Heart left ventricle (tissue), 16 donors: ENCODE measurements at regions not wholly inside any gene's neighbourhood (a gene's known extent, or its start where the extent isn't known, plus 50 kb on each side); places are given as distances from the start of the nearest gene placed in this dataset.
"Not testable (repeated sequence)": the region's sequence is repeated elsewhere in the genome, so short reads cannot be mapped to it uniquely, and the experiment has no call there.

Experiments
- ATAC-seq, 4 donors: fragments of 200-7000 bp; cut with Tn5 transposase; one replicate each; pipeline ENCODE4 v1.9.1; 2020 to 2022; ENCODE audit warnings: moderate library complexity in 4 of 4, mild to moderate bottlenecking in 3 of 4, moderate number of reproducible peaks in 1 of 4
- DNase-seq, 5 donors: peaks; one replicate each; pipeline ENCODE4 v3.0.0-alpha.2; 2020
- H3K27ac ChIP-seq, 12 donors: fragments of 200-600 bp; sonication (generic) in 4 of 12; one replicate each; pipeline versions ENCODE4 v1.5.0 to v1.8.0; 2016 to 2022; ENCODE audit warnings: mild to moderate bottlenecking in 2 of 12
- H3K27me3 ChIP-seq, 9 donors: fragments of 200-600 bp; sonication (generic) in 2 of 9; one replicate each; pipeline versions ENCODE4 v1.5.1 to v1.8.0; 2016 to 2022; ENCODE audit warnings: mild to moderate bottlenecking in 3 of 9
- H3K36me3 ChIP-seq, 9 donors: fragments of 200-600 bp; sonication (generic) in 2 of 9; one replicate each; pipeline versions ENCODE4 v1.5.0 to v1.8.0; 2018 to 2022; ENCODE audit warnings: mild to moderate bottlenecking in 2 of 9
- H3K4me1 ChIP-seq, 12 donors: fragments of 200-600 bp; sonication (generic) in 4 of 12; one replicate each; pipeline versions ENCODE4 v1.5.0 to v1.8.0; 2016 to 2022; ENCODE audit warnings: mild to moderate bottlenecking in 3 of 12
- H3K4me3 ChIP-seq, 12 donors: fragments of 200-600 bp; sonication (generic) in 4 of 12; one replicate each; pipeline versions ENCODE4 v1.5.0 to v1.8.0; 2017 to 2022; ENCODE audit warnings: mild to moderate bottlenecking in 9 of 12, moderate library complexity in 4 of 12
- H3K9me3 ChIP-seq, 12 donors: fragments of 200-600 bp; sonication (generic) in 4 of 12; one replicate each; pipeline versions ENCODE4 v1.5.0 to v1.8.0; 2016 to 2022; ENCODE audit warnings: mild to moderate bottlenecking in 1 of 12
- CTCF ChIP-seq, 12 donors: fragments of 200-600 bp; sonication (generic) in 4 of 12; IDR thresholded peaks; one replicate each; pipeline versions ENCODE4 v1.5.0 to v1.8.0; 2018 to 2022; ENCODE audit warnings: antibody characterized with exemption in 12 of 12, mild to moderate bottlenecking in 5 of 12
- POLR2A ChIP-seq, 2 donors: fragments of 450-650 bp; IDR thresholded peaks; one replicate each; pipeline ENCODE4 v1.6.1; 2017; ENCODE audit warnings: antibody characterized with exemption in 2 of 2, mild to moderate bottlenecking in 2 of 2, moderate library complexity in 2 of 2
- WGBS, 4 donors: extraction: QIAGEN DNeasy Blood & Tissue Kit in 2 of 4; methylation state at CpG; one replicate each; pipeline versions ENCODE4 v1.1.5 to v1.1.7; 2013 to 2018; 5-methylcytosine and 5-hydroxymethylcytosine counted together
- intact Hi-C, 10 donors: fragments of 100-400 bp; cut with DNase I; formaldehyde crosslinking; loops; one replicate each; pipeline versions ENCODE4 v1.11.1 to v1.14.2; 2022
- donor health status: ischemic (EF 13 %, LVEDD 7.1; RV severe dilation, severe dysfunction).
- donor health status: healthy with polysubstance abuse.
- donor health status: DM: no; HTN: yes; CAD: no.
- donor health status: DM: no; HTN: no; CAD: no.
- donor health status: ischemic (EF 25% LVEDD 6.9; RV normal size, moderate dysfunction).
- donor health status: ischemic (EF 25% LVEDD 5.7; RV mildly dilated, moderate dysfunction).
- donor health status: healthy.
- donor health status: DM: yes; HTN: yes; CAD: no.
- donor health status: ischemic (EF 35%, LVEDD 5.7; RV mildly dilated, moderate dysfunction).
- donor health status: nonischemic (EF 11% LVEDD 7.7; RV severe dilation, severe dysfunction).
- donor health status: DM: yes; HTN: yes; CAD: no.
- donor health status: PGD.
- donor health status: ischemic (EF 29% LVEDD 5.4; RV normal size, mild dysfunction).
- donor health status: nonischemic (EF 23%, LVEDD 6.1; RV moderate dilation, normal function).

DNA sequence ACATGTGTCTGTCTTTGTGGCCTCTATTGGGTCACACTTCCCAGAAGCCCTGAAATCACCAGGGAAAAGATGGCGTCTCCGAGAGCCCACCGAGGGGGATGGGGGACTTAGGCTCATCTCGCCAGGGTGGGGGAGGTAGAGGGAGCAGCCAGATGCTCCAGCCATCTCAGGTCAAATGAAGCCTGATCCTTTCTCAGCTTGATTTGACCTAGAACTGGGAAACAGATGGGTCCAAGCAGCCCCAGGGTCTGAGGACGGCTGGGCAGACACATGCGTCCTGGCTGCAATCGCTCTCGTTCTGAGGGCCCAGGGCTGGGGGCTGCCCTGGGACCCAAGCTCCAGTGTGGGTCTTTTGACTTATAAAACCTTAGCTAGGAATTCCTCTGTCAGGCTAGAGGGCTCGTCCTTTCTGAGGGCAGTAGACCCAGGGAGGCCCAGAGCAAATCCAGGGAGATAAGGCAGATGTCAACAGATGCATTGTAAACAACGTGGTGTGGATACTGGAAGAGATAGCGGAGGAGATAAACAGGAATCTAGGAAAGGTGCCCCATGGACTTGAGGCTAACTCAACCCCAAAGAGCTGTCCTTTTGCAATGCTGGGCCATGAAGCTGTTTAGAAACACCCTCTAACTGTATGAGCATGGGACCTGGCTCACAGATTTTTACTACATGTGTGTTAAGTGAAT, 127.7 kb downstream of the MYCN start:
- ATAC-seq = no peak
- no peak for TF ChIP-seq POLR2A (IDR thresholded peaks at IDR 0.05)
- TF ChIP-seq CTCF (IDR thresholded peaks at IDR 0.05) = no peak
- DNase-seq = no peak
- 72 to 83% (median 81%) methylated on average over 7 to 11 of the region's 11 CpGs for WGBS, 4 donors
- intact Hi-C loops = no loop called here
- Histone ChIP-seq H3K4me3 (no peak overlapping the region), H3K9me3 (peaks cover 0 to 17% (median 0%) of the 10 kb centered on the region in 12 donors), H3K27ac (no peak overlapping the region), H3K4me1 (no peaks in the 10 kb centered on the region), H3K27me3 (no peaks in the 10 kb centered on the region), H3K36me3 (no peaks in the 10 kb centered on the region)

DNA sequence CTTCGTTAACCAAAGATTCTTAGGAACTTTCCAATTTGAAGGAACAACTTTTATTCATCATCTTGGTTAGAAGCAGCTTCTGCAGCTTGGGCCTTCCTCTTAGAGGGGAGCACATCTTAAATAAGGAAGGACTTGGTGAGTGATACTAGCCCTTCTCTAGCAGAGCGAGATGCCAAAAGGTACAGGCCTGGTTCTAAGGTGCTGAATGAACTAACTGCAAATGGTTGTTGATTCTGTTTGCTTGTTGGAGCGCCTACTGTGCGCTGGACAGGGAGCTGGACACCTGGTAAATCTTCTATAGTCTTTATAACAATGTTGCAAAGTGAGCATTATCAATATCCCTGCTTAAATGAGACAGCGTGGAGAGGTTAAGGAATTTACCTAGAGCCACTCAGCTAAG, 127.1 kb downstream of the MYCN start:
- no peaks in the 10 kb centered on the region for H3K4me1 ChIP-seq
- intact Hi-C loops = no loop called here

DNA sequence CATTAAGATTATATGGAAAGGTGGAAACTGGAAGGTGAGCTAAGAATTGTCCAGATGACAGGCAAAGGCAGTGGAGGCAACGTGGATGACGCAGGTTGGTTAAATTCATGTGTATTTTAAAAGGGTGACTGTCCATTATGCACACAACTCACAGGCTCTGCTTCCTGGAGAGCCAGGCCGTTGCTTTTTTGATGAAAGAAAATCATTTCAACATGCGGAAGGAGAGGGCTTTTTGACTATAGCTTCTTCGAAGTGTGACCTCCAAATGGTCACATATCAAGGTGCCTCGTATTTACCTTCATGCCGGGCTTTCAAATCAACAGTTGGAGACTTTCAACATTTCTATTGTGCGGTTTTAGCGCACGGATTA, 126.7 kb downstream of the MYCN start:
- intact Hi-C loops = no loop called here
- WGBS, 4 donors = 93 to 94% (median 93%) methylated on average over 10 of the region's 10 CpGs
- H3K27ac ChIP-seq = no peak overlapping the region
- no peak overlapping the region for H3K4me3 ChIP-seq
- peaks cover 0 to 19% (median 0%) of the 10 kb centered on the region in 12 donors for H3K9me3 ChIP-seq
- H3K27me3 ChIP-seq = no peaks in the 10 kb centered on the region
- no peak for TF ChIP-seq CTCF (IDR thresholded peaks at IDR 0.05)
- no peak for TF ChIP-seq POLR2A (IDR thresholded peaks at IDR 0.05)
- no peaks in the 10 kb centered on the region for H3K36me3 ChIP-seq
- ATAC-seq (no peak), DNase-seq (no peak)
- H3K4me1 ChIP-seq = no peaks in the 10 kb centered on the region

More for the DNA sequence above, 127.1 kb downstream of the MYCN start:
- TF ChIP-seq CTCF (IDR thresholded peaks at IDR 0.05) (no peak), POLR2A (IDR thresholded peaks at IDR 0.05) (no peak)
- Histone ChIP-seq H3K4me3 (no peak overlapping the region), H3K27me3 (no peaks in the 10 kb centered on the region), H3K9me3 (peaks cover 0 to 19% (median 0%) of the 10 kb centered on the region in 12 donors), H3K27ac (no peak overlapping the region), H3K36me3 (no peaks in the 10 kb centered on the region)
- DNase-seq (no peak), ATAC-seq (no peak)
- WGBS, 4 donors = 72 to 84% (median 80%) methylated on average over 5 of the region's 5 CpGs

- WGBS, 4 donors = 72 to 86% (median 82%) methylated on average over 4 of the region's 4 CpGs
- no peak overlapping the region for H3K4me3 ChIP-seq
- intact Hi-C loops = no loop called here
Observed at GRCh38 chr2:16066261-16067036, 126.1 kb downstream of the MYCN start.

DNA sequence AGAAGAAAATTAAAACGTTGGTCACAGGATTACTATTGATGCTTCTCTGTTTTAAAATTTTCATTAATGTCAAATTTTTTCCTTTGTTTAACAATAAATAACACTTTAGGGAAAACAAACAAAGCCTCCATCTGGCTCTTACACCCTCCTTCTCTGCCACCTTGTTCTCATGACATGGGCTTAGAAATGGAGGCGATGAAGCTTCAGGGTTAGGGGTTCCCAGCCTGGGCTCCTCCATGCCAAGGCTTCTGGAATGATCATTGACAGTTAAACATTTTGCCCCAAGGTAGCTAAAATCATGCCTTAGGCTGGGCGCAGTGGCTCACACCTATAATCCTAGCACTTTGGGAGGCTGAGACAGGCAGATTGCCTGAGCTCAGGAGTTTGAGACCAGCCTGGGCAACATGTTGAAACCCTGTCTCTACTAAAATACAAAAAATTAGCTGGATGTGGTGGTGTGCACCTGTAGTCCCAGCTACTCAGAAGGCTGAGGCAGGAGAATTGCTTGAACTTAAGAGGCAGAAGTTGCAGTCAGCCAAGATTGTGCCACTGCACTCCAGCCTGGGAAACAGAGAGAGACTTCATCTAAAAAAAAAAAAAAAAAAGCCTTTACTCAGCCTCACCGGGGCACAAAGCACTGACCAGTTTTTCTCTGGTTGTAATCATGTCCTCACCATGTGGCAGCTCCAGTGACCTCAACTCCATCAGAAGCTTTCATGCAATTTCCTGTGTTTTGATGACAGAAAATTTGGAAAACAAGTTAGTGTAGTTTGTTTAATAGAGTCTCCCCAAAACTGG, 125.1 kb downstream of the MYCN start:
- intact Hi-C loops, H3K27me3 ChIP-seq, H3K36me3 ChIP-seq, H3K4me3 ChIP-seq, H3K4me1 ChIP-seq, H3K27ac ChIP-seq, DNase-seq, ATAC-seq: not testable (repeated sequence)
- H3K9me3 ChIP-seq = peaks cover 0 to 19% (median 0%) of the 10 kb centered on the region in 12 donors
- 72 to 80% (median 74%) methylated on average over 4 of the region's 4 CpGs for WGBS, 4 donors

More at GRCh38 chr2:16066261-16067036, 126.1 kb downstream of the MYCN start:
- Histone ChIP-seq H3K9me3 (peaks cover 0 to 19% (median 0%) of the 10 kb centered on the region in 12 donors), H3K36me3 (no peaks in the 10 kb centered on the region), H3K27me3 (no peaks in the 10 kb centered on the region), H3K4me1 (no peaks in the 10 kb centered on the region), H3K27ac (no peak overlapping the region)
- no peak for DNase-seq
- ATAC-seq = no peak
- TF ChIP-seq CTCF (IDR thresholded peaks at IDR 0.05) (no peak), POLR2A (IDR thresholded peaks at IDR 0.05) (no peak)
